B cell (primary cell): ENCODE measurements at regions not wholly inside any gene's neighbourhood (a gene's known extent, or its start where the extent isn't known, plus 50 kb on each side); places are given as distances from the start of the nearest gene placed in this dataset.

Experiments used
- ATAC-seq: fragments of 200-7000 bp; cut with Tn5 transposase; one replicate; pipeline ENCODE4 v1.10.0; 2021; ENCODE audit warnings: low read depth, mild to moderate bottlenecking, moderate number of reproducible peaks, moderate library complexity
- CTCF ChIA-PET: fragments of 350-600 bp; sonication (Branson Sonifier 250); formaldehyde crosslinking; loops from one replicate; lab custom pipeline; 2021; ENCODE audit warnings: antibody characterized with exemption, inconsistent platforms; lab: Charles Lee
- POLR2A ChIA-PET: fragments of 350-600 bp; sonication (Branson Sonifier 250); formaldehyde crosslinking; loops from one replicate; lab custom pipeline; 2021; ENCODE audit warnings: antibody characterized with exemption; lab: Charles Lee
- DNase-seq: peaks from one replicate; pipeline ENCODE4 v3.0.0; 2013
- H2AFZ ChIP-seq: 2 replicates; pipeline ENCODE4 v1.6.1; 2012; ENCODE audit warnings: mild to moderate bottlenecking, low read depth, low read length; ENCODE audit not compliant: insufficient read depth, poor library complexity, severe bottlenecking
- H3K27ac ChIP-seq, 2 donors: 1 replicate in 1 of 2; 2 replicates in 1 of 2; pipeline ENCODE4 v1.5.1; 2012 to 2013; ENCODE audit warnings: low read length in 2 of 2, mild to moderate bottlenecking in 2 of 2, moderate library complexity in 1 of 2
- H3K27me3 ChIP-seq, 4 experiments: fragments of 200-600 bp in 1 of 4; sonication (generic) in 1 of 4; replicated peaks in 1 of 4; 1 replicate in 2 of 4; 2 replicates in 2 of 4; pipeline versions ENCODE4 v1.6.1 to v1.7.0; 2013 to 2016; ENCODE audit warnings: low read length in 3 of 4, mild to moderate bottlenecking in 2 of 4, mixed read lengths in 1 of 4, moderate library complexity in 1 of 4; ENCODE audit not compliant: insufficient read depth in 4 of 4, control insufficient read depth in 3 of 4; ENCODE audit errors: control extremely low read depth in 1 of 4
- H3K36me3 ChIP-seq, 2 experiments: replicated peaks in 1 of 2; 1 replicate in 1 of 2; 2 replicates in 1 of 2; pipeline versions ENCODE4 v1.6.1 to v1.7.1; 2013; ENCODE audit warnings: low read length in 1 of 2; ENCODE audit not compliant: insufficient read depth in 2 of 2, control insufficient read depth in 1 of 2; ENCODE audit errors: control extremely low read depth in 1 of 2, extremely low read depth in 1 of 2
- H3K4me1 ChIP-seq, 2 donors: fragments of 200-600 bp in 1 of 2; sonication (generic) in 1 of 2; 1 replicate in 1 of 2; 2 replicates in 1 of 2; pipeline versions ENCODE4 v1.5.1 to v1.6.1; 2013 to 2017; ENCODE audit warnings: low read length in 2 of 2; ENCODE audit not compliant: control insufficient read depth in 2 of 2, insufficient read depth in 2 of 2
- H3K4me2 ChIP-seq: replicated peaks from 2 replicates; pipeline ENCODE3; 2012; ENCODE audit warnings: mild to moderate bottlenecking, low read depth, low read length; ENCODE audit not compliant: poor library complexity, severe bottlenecking
- H3K4me3 ChIP-seq, 5 experiments: fragments of 200-600 bp in 1 of 5; sonication (generic) in 1 of 5; 1 replicate in 3 of 5; 2 replicates in 2 of 5; pipeline versions ENCODE4 v1.5.1 to v1.7.0; 2011 to 2016; ENCODE audit warnings: low read length in 4 of 5, mild to moderate bottlenecking in 4 of 5, low read depth in 2 of 5, control low read depth in 1 of 5, moderate library complexity in 1 of 5; ENCODE audit not compliant: insufficient read depth in 1 of 5; ENCODE audit errors: control extremely low read depth in 1 of 5, extremely low read depth in 1 of 5
- H3K79me2 ChIP-seq: fragments of 200-600 bp; sonication (generic); one replicate; pipeline ENCODE4 v1.6.0; 2016; ENCODE audit warnings: low read length; ENCODE audit not compliant: control insufficient read depth, insufficient read depth
- H3K9ac ChIP-seq: fragments of 200-600 bp; sonication (generic); 2 replicates; pipeline ENCODE4 v1.6.1; 2017; ENCODE audit warnings: mild to moderate bottlenecking, low read length, moderate library complexity
- H3K9me3 ChIP-seq, 3 donors: one replicate each; pipeline versions ENCODE4 v1.6.1 to v1.7.1; 2013; ENCODE audit warnings: low read length in 2 of 3; ENCODE audit not compliant: control insufficient read depth in 2 of 3, insufficient read depth in 1 of 3; ENCODE audit errors: control extremely low read depth in 1 of 3
- H4K20me1 ChIP-seq: 2 replicates; pipeline ENCODE4 v1.6.0; 2012; ENCODE audit warnings: mild to moderate bottlenecking, low read length; ENCODE audit not compliant: insufficient read depth, control insufficient read depth, poor library complexity, severe bottlenecking
- H3K27ac Mint-ChIP-seq: one replicate; pipeline ENCODE4 v1.8.0; 2021; ENCODE audit warnings: mixed read lengths
- H3K27me3 Mint-ChIP-seq: one replicate; pipeline ENCODE4 v1.8.0; 2021; ENCODE audit warnings: mixed read lengths
- H3K4me1 Mint-ChIP-seq: one replicate; pipeline ENCODE4 v1.8.0; 2021; ENCODE audit warnings: mixed read lengths
- H3K4me3 Mint-ChIP-seq: one replicate; pipeline ENCODE4 v1.8.0; 2021; ENCODE audit warnings: mixed read lengths
- H3K9me3 Mint-ChIP-seq: one replicate; pipeline ENCODE4 v1.8.0; 2022; ENCODE audit warnings: mixed read lengths; ENCODE audit not compliant: insufficient read depth
- CTCF ChIP-seq: fragments of 200-600 bp; IDR thresholded peaks from one replicate; pipeline ENCODE4 v1.8.0; 2022; ENCODE audit warnings: antibody characterized with exemption, mild to moderate bottlenecking
- EZH2 ChIP-seq: IDR thresholded peaks from 2 replicates; pipeline ENCODE4 v1.6.1; 2012; ENCODE audit warnings: borderline replicate concordance, low read depth, mild to moderate bottlenecking, moderate library complexity, low read length; ENCODE audit not compliant: insufficient read depth, poor library complexity, severe bottlenecking
- WGBS: methylation state at CpG from one replicate; pipeline ENCODE4 v1.1.5; 2013; ENCODE audit warnings: missing lambda C conversion rate; ENCODE audit not compliant: insufficient coverage; 5-methylcytosine and 5-hydroxymethylcytosine counted together
- intact Hi-C: fragments of 100-400 bp; cut with micrococcal nuclease; formaldehyde crosslinking; loops from one replicate; pipeline ENCODE4 v1.10.0; 2022

DNA sequence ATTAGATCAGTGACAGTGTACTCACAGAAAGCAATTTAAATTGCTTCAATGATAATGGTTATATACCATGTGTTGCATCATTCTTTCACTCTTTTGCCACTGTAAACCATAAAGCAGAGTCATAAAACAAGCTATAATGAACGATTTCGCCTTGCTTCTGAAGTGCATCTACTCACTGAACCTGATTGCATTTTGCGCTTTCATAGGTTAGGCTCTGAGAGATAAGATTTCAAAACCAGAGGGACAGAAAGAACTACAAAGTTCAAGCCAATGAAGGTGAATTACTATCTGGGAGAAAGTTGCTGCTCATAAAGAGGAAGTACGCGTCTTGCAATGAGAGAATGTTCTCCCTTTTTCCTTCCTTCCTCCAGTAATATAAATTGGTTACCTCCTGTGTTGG lies 412.7 kb downstream of the CETN3 start:
- WGBS = 90% methylated on average over 2 of the region's 5 CpGs
- H3K79me2 ChIP-seq = no peaks in the 10 kb centered on the region

DNA sequence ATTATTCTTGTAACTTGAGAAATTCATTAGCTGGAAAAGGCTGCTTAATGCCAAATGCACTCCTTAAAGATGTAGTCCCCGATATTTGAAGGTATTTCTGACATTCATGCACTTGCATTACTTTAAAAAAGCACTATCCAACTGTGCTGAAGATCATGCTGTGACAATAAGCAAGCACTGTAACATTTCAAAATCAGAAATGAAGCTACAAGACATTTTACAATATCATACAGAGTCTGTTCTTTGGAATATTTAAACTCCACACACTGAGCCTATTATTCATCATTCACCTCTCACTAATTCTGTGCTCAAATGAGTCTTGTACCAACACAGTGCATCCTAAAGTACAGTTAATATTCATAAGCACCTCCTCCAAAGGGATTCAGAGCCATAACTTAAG lies 413.2 kb downstream of the CETN3 start:
- Histone ChIP-seq H3K27ac (no peak overlapping the region), H3K9me3 (no peaks in the 10 kb centered on the region), H3K4me1 (no peaks in the 10 kb centered on the region), H3K4me2 (no peak overlapping the region), H4K20me1 (no peaks in the 10 kb centered on the region), H3K9ac (no peak overlapping the region), H3K4me3 (no peak overlapping the region), H3K79me2 (no peaks in the 10 kb centered on the region), H3K36me3 (no peaks in the 10 kb centered on the region), H2AFZ (no peak overlapping the region), H3K27me3 (no peaks in the 10 kb centered on the region)
- POLR2A ChIA-PET = no interaction called here
- peaks cover 4% of the 10 kb centered on the region for H3K27me3 Mint-ChIP-seq
- peaks cover 12% of the 10 kb centered on the region for H3K4me1 Mint-ChIP-seq
- H3K9me3 Mint-ChIP-seq = no peaks in the 10 kb centered on the region
- WGBS = 86% methylated on average over 1 of the region's 1 CpG
- CTCF ChIA-PET = no interaction called here
- no peak overlapping the region for H3K4me3 Mint-ChIP-seq
- TF ChIP-seq EZH2 (no peak), CTCF (no peak)
- H3K27ac Mint-ChIP-seq = no peak overlapping the region
- intact Hi-C loops = no loop called here
- ATAC-seq (no peak), DNase-seq (no peak)

More for the DNA sequence above, 412.7 kb downstream of the CETN3 start:
- ChIA-PET POLR2A (no interaction called here), CTCF (no interaction called here)
- H3K27me3 Mint-ChIP-seq = peaks cover 4% of the 10 kb centered on the region
- no peak overlapping the region for H3K27ac ChIP-seq
- H3K27ac Mint-ChIP-seq = no peak overlapping the region
- DNase-seq (no peak), ATAC-seq (no peak)
- no peaks in the 10 kb centered on the region for H4K20me1 ChIP-seq
- no peaks in the 10 kb centered on the region for H3K9me3 ChIP-seq
- peaks cover 12% of the 10 kb centered on the region for H3K4me1 Mint-ChIP-seq
- no peaks in the 10 kb centered on the region for H3K27me3 ChIP-seq
- no peak overlapping the region for H3K4me3 Mint-ChIP-seq
- no peaks in the 10 kb centered on the region for H3K36me3 ChIP-seq
- no peak overlapping the region for H3K9ac ChIP-seq
- TF ChIP-seq EZH2 = no peak
- no peak for TF ChIP-seq CTCF
- no peaks in the 10 kb centered on the region for H3K4me1 ChIP-seq
- H3K4me2 ChIP-seq = no peak overlapping the region
- intact Hi-C loops = no loop called here
- H3K9me3 Mint-ChIP-seq = no peaks in the 10 kb centered on the region
- H2AFZ ChIP-seq = no peak overlapping the region
- H3K4me3 ChIP-seq = no peak overlapping the region
